Mesendoderm (in vitro differentiated cells): ENCODE measurements at regions not wholly inside any gene's neighbourhood (a gene's known extent, or its start where the extent isn't known, plus 50 kb on each side); places are given as distances from the start of the nearest gene placed in this dataset.

ENCODE experiments used
- DNase-seq: peaks from one replicate; pipeline ENCODE4 v3.0.0; 2013
- H2AK5ac ChIP-seq: 2 replicates; pipeline ENCODE4 v1.6.1; 2013; ENCODE audit warnings: low read length, inconsistent platforms
- H2BK120ac ChIP-seq: 2 replicates; pipeline ENCODE4 v1.6.1; 2013; ENCODE audit warnings: low read depth, mild to moderate bottlenecking, low read length, moderate library complexity, mixed read lengths
- H2BK15ac ChIP-seq: replicated peaks from 2 replicates; pipeline ENCODE4 v1.6.1; 2013; ENCODE audit warnings: low read depth, mild to moderate bottlenecking, moderate library complexity
- H2BK5ac ChIP-seq: 2 replicates; pipeline ENCODE4 v1.6.1; 2013; ENCODE audit warnings: low read length, inconsistent platforms
- H3K18ac ChIP-seq: 2 replicates; pipeline ENCODE4 v1.6.1; 2013; ENCODE audit warnings: mild to moderate bottlenecking, low read length, mixed read lengths
- H3K23ac ChIP-seq: one replicate; pipeline ENCODE4 v1.6.1; 2013; ENCODE audit warnings: low read length
- H3K27ac ChIP-seq: 2 replicates; pipeline ENCODE4 v1.5.1; 2013; ENCODE audit warnings: low read depth, mild to moderate bottlenecking, inconsistent platforms, low read length, moderate library complexity
- H3K27me3 ChIP-seq: 2 replicates; pipeline ENCODE4 v1.6.1; 2013; ENCODE audit warnings: low read length, control low read depth, mild to moderate bottlenecking, inconsistent platforms; ENCODE audit not compliant: insufficient read depth, poor library complexity
- H3K36me3 ChIP-seq: 2 replicates; pipeline ENCODE4 v1.6.1; 2013; ENCODE audit warnings: low read length, inconsistent platforms; ENCODE audit not compliant: control insufficient read depth, insufficient read depth
- H3K4ac ChIP-seq: one replicate; pipeline ENCODE4 v1.6.1; 2013; ENCODE audit warnings: low read depth, mild to moderate bottlenecking, low read length, moderate library complexity
- H3K4me1 ChIP-seq: 2 replicates; pipeline ENCODE4 v1.6.1; 2013; ENCODE audit warnings: low read depth, low read length, inconsistent platforms; ENCODE audit not compliant: control insufficient read depth
- H3K4me2 ChIP-seq: 2 replicates; pipeline ENCODE4 v1.6.1; 2013; ENCODE audit warnings: low read length
- H3K4me3 ChIP-seq: 2 replicates; pipeline ENCODE4 v1.5.1; 2013; ENCODE audit warnings: mild to moderate bottlenecking, low read length
- H3K56ac ChIP-seq: one replicate; pipeline ENCODE4 v1.6.1; 2013; ENCODE audit warnings: low read length
- H3K79me1 ChIP-seq: 2 replicates; pipeline ENCODE4 v1.6.1; 2013; ENCODE audit warnings: low read length, inconsistent platforms
- H3K79me2 ChIP-seq: 2 replicates; pipeline ENCODE4 v1.6.1; 2013; ENCODE audit warnings: mild to moderate bottlenecking, low read length; ENCODE audit not compliant: control insufficient read depth, insufficient read depth
- H3K9ac ChIP-seq: 2 replicates; pipeline ENCODE4 v1.6.1; 2013; ENCODE audit warnings: low read length, inconsistent platforms
- H4K5ac ChIP-seq: one replicate; pipeline ENCODE4 v1.6.1; 2013; ENCODE audit warnings: low read length
- H4K8ac ChIP-seq: one replicate; pipeline ENCODE4 v1.6.1; 2013; ENCODE audit warnings: low read depth, mild to moderate bottlenecking, control low read depth, low read length, moderate library complexity
- WGBS: extraction: QIAGEN DNeasy Blood & Tissue Kit; methylation state at CpG from one replicate; pipeline ENCODE4 v1.1.7; 2013; ENCODE audit warnings: low lambda C conversion rate, missing lambda C conversion rate; ENCODE audit not compliant: insufficient coverage; ENCODE audit errors: extremely low coverage; 5-methylcytosine and 5-hydroxymethylcytosine counted together

GRCh38 chr6:113774127-113774825, 82.9 kb upstream of the MARCKS start:
- no peak overlapping the region for H3K4me2 ChIP-seq
- no peak overlapping the region for H2BK5ac ChIP-seq
- no peaks in the 10 kb centered on the region for H3K36me3 ChIP-seq
- H3K18ac ChIP-seq: no peak overlapping the region
- no peak overlapping the region for H2BK120ac ChIP-seq
- H3K4me1 ChIP-seq: no peaks in the 10 kb centered on the region
- H3K56ac ChIP-seq: no peak overlapping the region
- peak; percentile 19 for DNase-seq
- no peaks in the 10 kb centered on the region for H3K27me3 ChIP-seq
- H3K23ac ChIP-seq: no peak overlapping the region
- no peak overlapping the region for H3K4me3 ChIP-seq
- H2AK5ac ChIP-seq: no peak overlapping the region
- H4K5ac ChIP-seq: no peak overlapping the region
- no peaks in the 10 kb centered on the region for H3K79me2 ChIP-seq
- H3K9ac ChIP-seq: no peak overlapping the region
- no peak overlapping the region for H3K4ac ChIP-seq
- H3K79me1 ChIP-seq: no peaks in the 10 kb centered on the region
- no peak overlapping the region for H3K27ac ChIP-seq
- WGBS: no CpG with 5 or more reads among the region's 2 CpGs
- no peak overlapping the region for H2BK15ac ChIP-seq
- H4K8ac ChIP-seq: no peak overlapping the region

DNA sequence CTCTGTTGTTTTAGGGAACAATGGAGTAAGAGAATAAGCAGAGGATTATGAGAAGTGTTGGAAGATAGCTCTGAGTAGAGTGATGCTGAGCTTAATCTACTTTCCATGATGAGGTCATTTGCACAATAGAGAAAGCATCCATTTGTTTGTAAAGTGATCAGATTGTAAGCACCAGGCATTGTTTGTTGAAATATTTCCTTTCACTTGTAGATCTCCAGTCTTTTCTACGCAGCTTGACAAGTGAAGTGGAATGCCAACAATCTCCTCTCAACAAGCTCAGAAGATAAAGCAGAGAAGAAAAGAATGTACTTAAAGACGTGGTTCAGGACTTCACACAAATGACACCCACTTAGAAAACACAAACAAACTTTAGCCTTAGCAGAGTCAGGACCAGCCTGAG, 80.1 kb upstream of the MARCKS start:
- no peak overlapping the region for H4K5ac ChIP-seq
- H3K23ac ChIP-seq: no peak overlapping the region
- H3K56ac ChIP-seq: no peak overlapping the region
- H3K18ac ChIP-seq: no peak overlapping the region
- H3K27ac ChIP-seq: no peak overlapping the region
- no peak overlapping the region for H3K9ac ChIP-seq
- H3K36me3 ChIP-seq: no peaks in the 10 kb centered on the region
- no peaks in the 10 kb centered on the region for H3K79me1 ChIP-seq
- H2BK120ac ChIP-seq: no peak overlapping the region
- H3K4me1 ChIP-seq: no peaks in the 10 kb centered on the region
- H2BK5ac ChIP-seq: no peak overlapping the region
- H3K4me3 ChIP-seq: no peak overlapping the region
- no peak overlapping the region for H2BK15ac ChIP-seq
- WGBS: no CpG with 5 or more reads among the region's 2 CpGs
- no peaks in the 10 kb centered on the region for H3K27me3 ChIP-seq
- H3K4me2 ChIP-seq: no peak overlapping the region
- no peaks in the 10 kb centered on the region for H3K79me2 ChIP-seq
- DNase-seq: peak; percentile 97
- no peak overlapping the region for H4K8ac ChIP-seq
- H2AK5ac ChIP-seq: no peak overlapping the region
- H3K4ac ChIP-seq: no peak overlapping the region

DNA sequence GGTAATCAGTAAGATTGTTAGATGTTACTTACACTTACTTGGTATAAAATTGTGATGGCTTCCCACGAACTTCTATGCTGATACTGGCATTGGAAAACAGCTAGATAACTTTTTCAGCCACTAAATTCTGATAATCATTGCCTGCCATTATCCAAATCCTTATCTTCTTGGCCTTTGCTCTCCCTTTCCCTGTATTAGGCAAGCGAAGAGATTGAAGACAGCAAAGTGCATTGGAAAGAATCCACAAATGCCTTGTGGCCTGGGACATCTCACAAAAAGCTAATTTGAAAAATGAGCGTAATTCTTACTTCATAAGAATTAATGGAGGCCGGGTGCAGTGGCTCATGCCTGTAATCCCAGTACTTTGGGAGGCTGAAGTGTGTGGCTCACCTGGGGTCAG, 79.5 kb upstream of the MARCKS start:
- Histone ChIP-seq H3K4me2 (no peak overlapping the region), H3K18ac (no peak overlapping the region)
- WGBS: no CpG with 5 or more reads among the region's 4 CpGs

GRCh38 chr6:113779656-113780055, 77.5 kb upstream of the MARCKS start:
- Histone ChIP-seq H3K9ac (no peak overlapping the region), H3K4me1 (no peaks in the 10 kb centered on the region), H2BK120ac (no peak overlapping the region), H2AK5ac (no peak overlapping the region), H3K4ac (no peak overlapping the region), H2BK5ac (no peak overlapping the region), H3K27ac (no peak overlapping the region), H3K56ac (no peak overlapping the region), H4K5ac (no peak overlapping the region), H2BK15ac (no peak overlapping the region), H4K8ac (no peak overlapping the region), H3K4me3 (no peak overlapping the region), H3K4me2 (no peak overlapping the region), H3K23ac (no peak overlapping the region), H3K79me1 (no peaks in the 10 kb centered on the region), H3K18ac (no peak overlapping the region), H3K36me3 (no peaks in the 10 kb centered on the region), H3K27me3 (no peaks in the 10 kb centered on the region), H3K79me2 (no peaks in the 10 kb centered on the region)
- WGBS: no CpG with 5 or more reads among the region's 2 CpGs
- DNase-seq: no peak

More for the DNA sequence above, 79.5 kb upstream of the MARCKS start:
- Histone ChIP-seq H3K56ac (no peak overlapping the region), H3K27me3 (no peaks in the 10 kb centered on the region), H3K4me3 (no peak overlapping the region), H3K27ac (no peak overlapping the region), H3K79me1 (no peaks in the 10 kb centered on the region), H3K4ac (no peak overlapping the region), H2AK5ac (no peak overlapping the region), H3K36me3 (no peaks in the 10 kb centered on the region), H3K9ac (no peak overlapping the region), H3K4me1 (no peaks in the 10 kb centered on the region), H2BK15ac (no peak overlapping the region), H3K23ac (no peak overlapping the region), H3K79me2 (no peaks in the 10 kb centered on the region), H2BK5ac (no peak overlapping the region), H4K8ac (no peak overlapping the region), H2BK120ac (no peak overlapping the region), H4K5ac (no peak overlapping the region)
- DNase-seq: peak; percentile 42

DNA sequence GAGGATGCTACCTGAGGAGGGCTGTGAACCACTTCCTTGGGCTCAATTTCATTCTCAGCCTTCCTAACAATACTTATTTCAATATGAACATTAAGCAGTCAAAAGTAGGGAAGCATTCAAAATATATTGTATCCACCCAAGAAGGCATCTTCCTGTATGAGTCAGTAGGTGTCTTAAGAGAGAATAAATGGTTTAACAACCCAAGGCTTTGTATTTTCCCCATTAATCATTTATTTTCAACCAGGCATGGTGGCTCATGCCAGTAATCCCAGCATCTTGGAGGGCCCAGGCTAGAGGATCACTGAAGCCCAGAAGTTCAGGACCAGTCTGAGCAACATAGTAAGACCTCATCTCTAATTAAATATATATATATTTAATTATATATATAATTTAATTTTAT, 74.5 kb upstream of the MARCKS start:
- Histone ChIP-seq H3K79me1 (no peaks in the 10 kb centered on the region), H4K8ac (no peak overlapping the region), H4K5ac (no peak overlapping the region), H2BK5ac (no peak overlapping the region), H3K56ac (no peak overlapping the region), H3K23ac (no peak overlapping the region), H2AK5ac (no peak overlapping the region), H3K4me1 (no peaks in the 10 kb centered on the region), H3K27me3 (no peaks in the 10 kb centered on the region), H3K9ac (no peak overlapping the region), H3K4ac (no peak overlapping the region), H2BK120ac (no peak overlapping the region), H3K79me2 (no peaks in the 10 kb centered on the region), H3K27ac (no peak overlapping the region), H3K36me3 (no peaks in the 10 kb centered on the region), H3K4me3 (no peak overlapping the region), H3K18ac (no peak overlapping the region), H2BK15ac (no peak overlapping the region), H3K4me2 (no peak overlapping the region)
- no peak for DNase-seq

- Histone ChIP-seq H3K23ac (no peak overlapping the region), H2AK5ac (no peak overlapping the region), H3K18ac (no peak overlapping the region), H3K4me3 (no peak overlapping the region), H2BK120ac (no peak overlapping the region), H2BK5ac (no peak overlapping the region), H3K4me2 (no peak overlapping the region), H3K27me3 (no peaks in the 10 kb centered on the region), H3K36me3 (no peaks in the 10 kb centered on the region), H3K79me2 (no peaks in the 10 kb centered on the region), H3K9ac (no peak overlapping the region), H2BK15ac (no peak overlapping the region), H3K4ac (no peak overlapping the region), H3K79me1 (no peaks in the 10 kb centered on the region), H3K56ac (no peak overlapping the region), H4K8ac (no peak overlapping the region), H4K5ac (no peak overlapping the region), H3K27ac (no peak overlapping the region), H3K4me1 (no peaks in the 10 kb centered on the region)
- no peak for DNase-seq
- no CpG with 5 or more reads among the region's 2 CpGs for WGBS
Measured at GRCh38 chr6:113786168-113786567, 71.0 kb upstream of the MARCKS start.
